Natural killer cell (primary cell): ENCODE measurements at regions not wholly inside any gene's neighbourhood (a gene's known extent, or its start where the extent isn't known, plus 50 kb on each side); places are given as distances from the start of the nearest gene placed in this dataset.

Experiments used
- ATAC-seq, 3 donors: fragments of 150-1000 bp in 2 of 3; fragments of 200-7000 bp in 1 of 3; cut with Tn5 transposase; 1 replicate in 1 of 3; 2 replicates in 2 of 3; pipeline ENCODE4 v1.10.0; 2021; ENCODE audit warnings: mild to moderate bottlenecking in 2 of 3, moderate library complexity in 2 of 3
- DNase-seq, 2 donors: peaks; one replicate each; pipeline versions ENCODE4 v3.0.0 to v3.0.0-alpha.2; 2013 to 2021; ENCODE audit warnings: mixed read lengths in 1 of 2
- H3K27ac ChIP-seq: one replicate; pipeline ENCODE4 v1.5.1; 2013; ENCODE audit warnings: mild to moderate bottlenecking, low read length
- H3K27me3 ChIP-seq: one replicate; pipeline ENCODE4 v1.6.1; 2013; ENCODE audit warnings: low read length; ENCODE audit not compliant: control insufficient read depth, insufficient read depth
- H3K36me3 ChIP-seq: one replicate; pipeline ENCODE4 v1.6.1; 2013; ENCODE audit warnings: low read length; ENCODE audit not compliant: control insufficient read depth, insufficient read depth
- H3K4me1 ChIP-seq: one replicate; pipeline ENCODE4 v1.6.1; 2013; ENCODE audit warnings: low read length; ENCODE audit not compliant: control insufficient read depth, insufficient read depth
- H3K4me3 ChIP-seq: one replicate; pipeline ENCODE4 v1.5.1; 2013; ENCODE audit warnings: low read length
- H3K9me3 ChIP-seq: one replicate; pipeline ENCODE4 v1.6.1; 2013; ENCODE audit warnings: low read length; ENCODE audit not compliant: control insufficient read depth, insufficient read depth
- H3K27ac Mint-ChIP-seq, 2 donors: one replicate each; pipeline ENCODE4 v1.8.0; 2022; ENCODE audit warnings: mild to moderate bottlenecking in 2 of 2, mixed read lengths in 2 of 2, moderate library complexity in 1 of 2
- H3K27me3 Mint-ChIP-seq, 2 donors: one replicate each; pipeline ENCODE4 v1.8.0; 2022; ENCODE audit warnings: low read depth in 2 of 2, mixed read lengths in 2 of 2
- H3K36me3 Mint-ChIP-seq: one replicate; pipeline ENCODE4 v1.8.0; 2022; ENCODE audit warnings: mixed read lengths
- H3K4me1 Mint-ChIP-seq, 2 donors: one replicate each; pipeline ENCODE4 v1.8.0; 2022; ENCODE audit warnings: mixed read lengths in 2 of 2
- H3K4me3 Mint-ChIP-seq: one replicate; pipeline ENCODE4 v1.8.0; 2022; ENCODE audit warnings: mild to moderate bottlenecking, moderate library complexity, mixed read lengths
- H3K9me3 Mint-ChIP-seq, 2 donors: one replicate each; pipeline ENCODE4 v1.8.0; 2022; ENCODE audit warnings: mixed read lengths in 2 of 2
- WGBS: methylation state at CpG from one replicate; pipeline ENCODE4 v1.1.7; 2013; ENCODE audit warnings: missing lambda C conversion rate; ENCODE audit not compliant: insufficient coverage; 5-methylcytosine and 5-hydroxymethylcytosine counted together
- intact Hi-C: fragments of 100-400 bp; cut with micrococcal nuclease; formaldehyde crosslinking; loops from one replicate; pipeline ENCODE4 v1.14.2; 2022
- TF ChIP-seq, protein P1 (sequence below): fragments of 200-600 bp; IDR thresholded peaks from one replicate; pipeline ENCODE4 v1.8.0; 2022; ENCODE audit warnings: antibody characterized with exemption

DNA sequence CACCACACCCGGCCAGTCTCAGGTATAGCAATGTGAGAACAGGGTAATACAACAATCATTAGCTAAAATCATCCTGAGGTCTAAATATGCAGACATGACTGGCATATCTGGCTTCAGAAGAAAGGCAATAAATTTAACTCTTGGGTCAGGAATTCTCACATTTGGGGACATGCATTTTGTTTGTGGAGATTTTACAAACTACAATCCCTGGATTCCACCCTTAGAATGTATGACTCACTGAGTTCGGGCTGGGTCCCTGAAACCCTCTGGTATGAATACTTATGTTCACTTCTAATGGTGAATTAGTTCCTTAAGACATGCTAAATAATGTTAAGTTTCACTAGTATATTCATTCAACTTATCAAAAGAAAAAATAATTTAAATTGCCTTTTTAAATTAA lies 98.9 kb upstream of the HMGA2 start:
- H3K4me3 Mint-ChIP-seq = no peak overlapping the region
- H3K36me3 Mint-ChIP-seq = peaks cover 6% of the 10 kb centered on the region
- no peaks in the 10 kb centered on the region for H3K9me3 Mint-ChIP-seq
- TF ChIP-seq, protein P1, sequence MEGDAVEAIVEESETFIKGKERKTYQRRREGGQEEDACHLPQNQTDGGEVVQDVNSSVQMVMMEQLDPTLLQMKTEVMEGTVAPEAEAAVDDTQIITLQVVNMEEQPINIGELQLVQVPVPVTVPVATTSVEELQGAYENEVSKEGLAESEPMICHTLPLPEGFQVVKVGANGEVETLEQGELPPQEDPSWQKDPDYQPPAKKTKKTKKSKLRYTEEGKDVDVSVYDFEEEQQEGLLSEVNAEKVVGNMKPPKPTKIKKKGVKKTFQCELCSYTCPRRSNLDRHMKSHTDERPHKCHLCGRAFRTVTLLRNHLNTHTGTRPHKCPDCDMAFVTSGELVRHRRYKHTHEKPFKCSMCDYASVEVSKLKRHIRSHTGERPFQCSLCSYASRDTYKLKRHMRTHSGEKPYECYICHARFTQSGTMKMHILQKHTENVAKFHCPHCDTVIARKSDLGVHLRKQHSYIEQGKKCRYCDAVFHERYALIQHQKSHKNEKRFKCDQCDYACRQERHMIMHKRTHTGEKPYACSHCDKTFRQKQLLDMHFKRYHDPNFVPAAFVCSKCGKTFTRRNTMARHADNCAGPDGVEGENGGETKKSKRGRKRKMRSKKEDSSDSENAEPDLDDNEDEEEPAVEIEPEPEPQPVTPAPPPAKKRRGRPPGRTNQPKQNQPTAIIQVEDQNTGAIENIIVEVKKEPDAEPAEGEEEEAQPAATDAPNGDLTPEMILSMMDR = no peak
- H3K36me3 ChIP-seq = no peaks in the 10 kb centered on the region
- DNase-seq = no peak
- no peaks in the 10 kb centered on the region for H3K9me3 ChIP-seq
- H3K27ac Mint-ChIP-seq = no peak overlapping the region
- no peaks in the 10 kb centered on the region for H3K4me1 Mint-ChIP-seq
- no peak overlapping the region for H3K27ac ChIP-seq
- peaks cover 27% of the 10 kb centered on the region for H3K27me3 ChIP-seq
- no peak overlapping the region for H3K4me3 ChIP-seq
- H3K4me1 ChIP-seq = peaks cover 3% of the 10 kb centered on the region
- ATAC-seq = no peak
- 86% methylated on average over 1 of the region's 2 CpGs for WGBS
- intact Hi-C loops = no loop called here
- H3K27me3 Mint-ChIP-seq = peaks cover 44 to 74% of the 10 kb centered on the region in 2 donors

DNA sequence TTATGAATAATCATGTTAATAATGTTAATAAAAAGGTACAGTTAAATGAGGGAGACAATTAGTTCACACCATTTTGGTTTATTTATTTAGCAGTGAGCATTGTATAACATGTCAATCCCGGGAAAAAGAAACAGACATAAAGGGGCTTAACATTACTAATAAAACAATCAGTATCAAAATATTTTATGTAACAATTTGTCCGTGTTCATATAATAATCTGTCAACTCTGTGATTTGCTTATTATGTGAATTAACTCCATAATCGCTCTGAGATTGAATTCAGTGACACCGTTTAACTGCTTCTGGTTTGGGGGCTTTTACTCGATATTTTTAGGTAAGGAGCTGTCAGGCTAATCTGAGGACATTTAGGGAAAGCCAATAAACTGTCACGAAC lies 95.8 kb upstream of the HMGA2 start:
- TF ChIP-seq, protein P1 = no peak
- Mint-ChIP-seq H3K36me3 (peaks cover 7% of the 10 kb centered on the region), H3K27me3 (peaks cover 49 to 81% of the 10 kb centered on the region in 2 donors), H3K4me3 (no peak overlapping the region), H3K27ac (no peak overlapping the region), H3K9me3 (no peaks in the 10 kb centered on the region), H3K4me1 (no peaks in the 10 kb centered on the region)
- Histone ChIP-seq H3K27ac (no peak overlapping the region), H3K27me3 (peaks cover 32% of the 10 kb centered on the region), H3K4me1 (peaks cover 3% of the 10 kb centered on the region), H3K9me3 (no peaks in the 10 kb centered on the region), H3K36me3 (no peaks in the 10 kb centered on the region), H3K4me3 (no peak overlapping the region)
- intact Hi-C loops = no loop called here
- 9% methylated on average over 4 of the region's 6 CpGs for WGBS
- DNase-seq (no peak), ATAC-seq (no peak)

DNA sequence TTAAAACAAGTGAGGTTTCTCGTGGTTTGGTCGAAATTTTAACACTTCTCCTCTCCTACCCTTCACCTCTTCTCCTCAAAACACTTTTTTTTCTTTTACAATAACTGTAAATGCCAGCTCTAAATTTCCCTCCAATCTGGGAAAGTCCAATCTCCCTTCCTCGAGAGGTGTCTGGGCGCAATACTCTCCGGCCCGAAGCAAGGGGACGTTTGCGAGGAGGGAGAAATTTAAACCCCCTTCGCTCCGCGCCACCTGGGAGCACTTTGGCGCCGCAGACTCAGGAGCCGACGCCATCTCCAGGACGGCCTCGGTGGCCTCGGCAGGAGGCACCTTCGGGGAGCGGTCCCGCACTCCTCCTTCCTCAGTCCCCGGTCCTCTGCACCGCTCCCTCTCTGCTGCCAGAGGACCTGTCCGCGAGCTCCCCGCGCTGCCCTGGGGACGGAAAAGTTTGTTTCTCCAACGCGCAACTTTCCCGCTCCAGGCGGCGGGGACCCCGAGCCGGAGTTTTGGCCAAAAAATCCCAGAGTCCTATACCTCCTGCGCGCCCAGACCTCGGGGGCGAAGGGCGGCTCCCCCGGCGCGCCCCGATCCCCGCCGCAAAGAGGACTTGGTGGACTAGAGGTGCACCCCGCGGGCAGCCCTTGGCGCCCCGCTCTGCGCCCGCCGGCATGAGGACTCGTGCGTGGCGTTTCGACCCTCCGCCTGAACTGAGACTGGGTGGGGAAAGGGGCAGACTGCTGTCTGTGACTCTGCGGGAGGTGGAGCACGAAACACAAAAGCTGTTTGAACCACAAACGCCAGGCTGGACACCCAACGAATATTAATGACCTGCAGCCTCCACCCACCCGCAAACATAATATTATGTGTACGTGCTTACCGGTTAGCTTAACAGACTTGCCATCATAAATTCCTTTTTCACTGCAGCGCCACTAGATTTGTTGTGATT lies 95.2 kb upstream of the HMGA2 start:
- Mint-ChIP-seq H3K27me3 (peaks cover 47 to 78% of the 10 kb centered on the region in 2 donors), H3K27ac (no peak overlapping the region), H3K36me3 (peaks cover 7% of the 10 kb centered on the region), H3K9me3 (no peaks in the 10 kb centered on the region), H3K4me1 (no peaks in the 10 kb centered on the region), H3K4me3 (no peak overlapping the region)
- 3% methylated on average over 63 of the region's 66 CpGs for WGBS
- TF ChIP-seq, protein P1 = no peak
- Histone ChIP-seq H3K4me3 (no peak overlapping the region), H3K27me3 (peaks cover 32% of the 10 kb centered on the region), H3K9me3 (no peaks in the 10 kb centered on the region), H3K27ac (no peak overlapping the region), H3K4me1 (peaks cover 3% of the 10 kb centered on the region), H3K36me3 (no peaks in the 10 kb centered on the region)
- no peak for ATAC-seq
- no peak for DNase-seq
- intact Hi-C loops = no loop called here
